ENCODE measurements at regions not wholly inside any gene's neighbourhood (a gene's known extent, or its start where the extent isn't known, plus 50 kb on each side); places are given as distances from the start of the nearest gene placed in this dataset.
"Not testable (repeated sequence)": the region's sequence is repeated elsewhere in the genome, so short reads cannot be mapped to it uniquely, and the experiment has no call there.

GRCh38 chr22:25462474-25463346 lies 101.8 kb upstream of the GRK3 start:
- DNase-seq, result peak; percentile 50 to 64

GRCh38 chr22:25463347-25463628 lies 101.2 kb upstream of the GRK3 start:
- not testable (repeated sequence) for DNase-seq

- not testable (repeated sequence) for DNase-seq
Observed at GRCh38 chr22:25464326-25464725, 100.1 kb upstream of the GRK3 start.

GRCh38 chr22:25465949-25466348 lies 98.5 kb upstream of the GRK3 start:
- DNase-seq, result no peak

- DNase-seq, result no peak
Observed at GRCh38 chr22:25472382-25472781, 92.1 kb upstream of the GRK3 start.

- DNase-seq, result peak; percentile 59 to 68
Observed at GRCh38 chr22:25475257-25476022, 89.0 kb upstream of the GRK3 start.

GRCh38 chr22:25477358-25477757 lies 87.1 kb upstream of the GRK3 start:
- DNase-seq, result no peak

- no peak for DNase-seq
Observed at GRCh38 chr22:25478111-25478510, 86.4 kb upstream of the GRK3 start.

- no peak for DNase-seq
Observed at GRCh38 chr22:25478528-25478927, 85.9 kb upstream of the GRK3 start.

- not testable (repeated sequence) for DNase-seq
Observed at GRCh38 chr22:25480868-25481267, 83.6 kb upstream of the GRK3 start.

GRCh38 chr22:25482091-25482760 lies 82.2 kb upstream of the GRK3 start:
- no peak for DNase-seq

GRCh38 chr22:25482868-25483639 lies 81.4 kb upstream of the GRK3 start:
- no peak for DNase-seq

- DNase-seq, result no peak
Observed at GRCh38 chr22:25483931-25484330, 80.5 kb upstream of the GRK3 start.

GRCh38 chr22:25484521-25485315 lies 79.8 kb upstream of the GRK3 start:
- DNase-seq, result no peak

- DNase-seq, result no peak
Observed at GRCh38 chr22:25485626-25486545, 78.6 kb upstream of the GRK3 start.

- no peak for DNase-seq
Observed at GRCh38 chr22:25487508-25487907, 77.0 kb upstream of the GRK3 start.

- DNase-seq, result peak; percentile 69 to 73
Observed at GRCh38 chr22:25488244-25489020, 76.0 kb upstream of the GRK3 start.

- DNase-seq, result no peak
Observed at GRCh38 chr22:25489947-25490346, 74.5 kb upstream of the GRK3 start.

GRCh38 chr22:25490896-25491295 lies 73.6 kb upstream of the GRK3 start:
- DNase-seq, result no peak

- DNase-seq, result no peak
Observed at GRCh38 chr22:25492162-25492561, 72.3 kb upstream of the GRK3 start.

Data from SHP77 (cell line).